CMK (cell line): ENCODE measurements at regions not wholly inside any gene's neighbourhood (a gene's known extent, or its start where the extent isn't known, plus 50 kb on each side); places are given as distances from the start of the nearest gene placed in this dataset.

Experiments used
- DNase-seq: peaks from one replicate; pipeline ENCODE4 v3.0.0-alpha.2; 2010; ENCODE audit warnings: low read depth

DNA sequence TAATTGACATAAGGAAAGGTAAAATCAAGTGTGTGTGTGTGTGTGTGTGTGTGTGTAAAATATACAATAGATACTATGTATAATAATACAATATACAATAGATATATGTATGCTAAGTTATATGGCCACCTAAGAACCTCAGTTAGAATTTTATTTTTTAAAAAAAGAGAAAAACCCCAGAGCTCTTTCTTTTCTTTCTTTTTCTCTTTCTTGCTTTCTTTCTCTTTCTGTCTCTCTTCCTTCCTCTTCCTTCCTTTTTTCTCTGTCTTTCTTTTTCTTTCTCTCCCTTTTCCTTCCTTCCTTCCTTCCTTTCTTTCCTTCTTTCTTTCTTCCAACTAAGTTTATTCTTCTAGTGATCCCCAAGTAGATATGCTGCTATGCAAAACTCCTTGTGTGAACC lies 64.6 kb upstream of the FN1 start:
- no peak for DNase-seq

GRCh38 chr2:215499331-215499730 lies 63.5 kb upstream of the FN1 start:
- DNase-seq: no peak

- DNase-seq: no peak
These were observed 62.6 kb upstream of the FN1 start for GRCh38 chr2:215498431-215498830.

DNA sequence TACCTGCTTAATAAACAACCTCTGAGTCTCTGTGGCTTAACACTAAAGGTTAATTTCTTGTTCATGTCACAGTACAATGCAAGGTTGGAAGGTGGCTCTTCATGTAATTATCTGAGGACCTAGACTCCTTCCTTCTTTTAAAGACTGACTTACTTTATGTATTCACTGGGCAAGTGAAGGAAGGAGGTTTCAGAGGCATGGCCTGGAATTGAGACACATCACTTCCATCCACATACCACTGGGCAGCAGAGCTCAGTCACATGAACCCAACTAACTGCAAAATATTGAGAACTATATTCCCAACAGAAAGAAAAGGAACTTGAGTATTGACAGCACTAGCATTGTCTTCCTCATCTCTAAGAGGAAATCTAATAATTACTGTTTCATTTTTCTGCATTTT lies 57.5 kb upstream of the FN1 start:
- DNase-seq: no peak

DNA sequence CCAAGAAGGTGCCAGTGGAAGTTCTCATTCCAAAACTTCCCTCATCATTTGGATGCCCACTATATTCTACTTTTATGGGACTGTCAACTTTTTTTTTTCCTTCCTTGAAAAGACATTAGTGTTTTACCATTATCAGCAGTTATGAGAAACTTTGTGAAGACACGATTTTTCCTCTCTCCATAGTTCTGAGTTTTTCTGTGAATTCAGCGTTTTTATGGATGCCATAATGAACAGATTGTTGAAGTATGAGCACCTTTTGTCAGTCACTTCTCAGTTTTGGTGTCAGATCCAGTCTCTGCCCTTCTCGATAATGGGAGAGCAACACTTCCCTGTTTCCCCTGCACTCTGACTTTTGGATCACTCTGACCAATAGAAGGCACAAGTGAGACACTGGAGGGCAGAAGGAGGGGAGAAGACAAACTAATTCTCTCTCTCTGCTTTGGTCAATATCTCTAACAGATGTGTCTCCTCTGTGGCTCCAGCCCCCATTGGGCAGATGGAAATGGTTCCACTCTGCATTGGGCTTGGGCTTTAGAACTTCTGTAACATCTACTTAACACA lies 53.5 kb upstream of the FN1 start:
- DNase-seq: no peak

DNA sequence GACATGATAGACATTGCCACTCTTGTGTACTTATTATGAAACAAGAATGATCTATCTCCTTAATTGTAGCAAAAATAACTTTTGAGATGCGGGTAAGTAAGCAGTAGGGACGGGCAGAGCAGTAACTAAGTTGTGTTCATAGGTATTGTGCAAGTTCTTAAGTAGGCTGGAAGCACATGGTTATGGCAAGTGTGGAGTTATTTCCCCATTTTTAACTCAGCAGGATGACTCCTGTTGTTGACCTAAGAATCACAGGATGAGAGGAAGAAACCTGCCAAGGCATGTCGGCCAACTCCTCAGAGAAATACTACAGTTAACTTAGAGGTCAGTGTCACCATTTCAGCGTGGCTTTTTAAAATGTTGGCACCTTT lies 51.1 kb upstream of the FN1 start:
- DNase-seq: no peak

GRCh38 chr2:215486291-215487001 lies 50.6 kb upstream of the FN1 start:
- no peak for DNase-seq
